Stimulated activated CD4-positive, alpha-beta T cell treated with anti-CD3 and anti-CD28 coated beads, Interleukin-15, amount 100 ng/mL, for 48 hours (primary cell): ENCODE measurements at regions not wholly inside any gene's neighbourhood (a gene's known extent, or its start where the extent isn't known, plus 50 kb on each side); places are given as distances from the start of the nearest gene placed in this dataset.

Experiments used
- DNase-seq, 2 donors: peaks; one replicate each; pipeline ENCODE4 v3.0.0-alpha.2; 2020; ENCODE audit warnings: low read depth in 2 of 2

- DNase-seq, result no peak
These were observed 136.1 kb downstream of the PAPOLA start for GRCh38 chr14:96638041-96638855.

- DNase-seq, result no peak
These were observed 137.4 kb downstream of the PAPOLA start for GRCh38 chr14:96639550-96639949.

GRCh38 chr14:96648506-96649326, 146.5 kb downstream of the PAPOLA start:
- DNase-seq, result no peak

- DNase-seq, result no peak
These were observed 147.1 kb downstream of the PAPOLA start for GRCh38 chr14:96649327-96649601.

- DNase-seq, result no peak
These were observed 143.6 kb upstream of the VRK1 start for GRCh38 chr14:96653597-96653996.

GRCh38 chr14:96658611-96659010, 138.6 kb upstream of the VRK1 start:
- DNase-seq, result no peak

- no peak for DNase-seq
These were observed 137.1 kb upstream of the VRK1 start for GRCh38 chr14:96660123-96660522.

- no peak for DNase-seq
These were observed 136.5 kb upstream of the VRK1 start for GRCh38 chr14:96660667-96661066.

GRCh38 chr14:96661244-96661969, 135.8 kb upstream of the VRK1 start:
- no peak for DNase-seq

GRCh38 chr14:96662116-96662970, 134.8 kb upstream of the VRK1 start:
- DNase-seq, result no peak

- no peak for DNase-seq
These were observed 134.1 kb upstream of the VRK1 start for GRCh38 chr14:96663076-96663475.

- no peak for DNase-seq
These were observed 133.6 kb upstream of the VRK1 start for GRCh38 chr14:96663491-96664067.

GRCh38 chr14:96666088-96666487, 131.1 kb upstream of the VRK1 start:
- no peak for DNase-seq

- DNase-seq, result no peak
These were observed 126.8 kb upstream of the VRK1 start for GRCh38 chr14:96670391-96670790.

- no peak for DNase-seq
These were observed 126.0 kb upstream of the VRK1 start for GRCh38 chr14:96671218-96671617.

GRCh38 chr14:96673706-96674105, 123.5 kb upstream of the VRK1 start:
- no peak for DNase-seq

GRCh38 chr14:96674121-96674520, 123.1 kb upstream of the VRK1 start:
- DNase-seq, result no peak

GRCh38 chr14:96676166-96676565, 121.0 kb upstream of the VRK1 start:
- DNase-seq, result no peak

GRCh38 chr14:96681829-96682228, 115.4 kb upstream of the VRK1 start:
- no peak for DNase-seq

- DNase-seq, result no peak
These were observed 114.8 kb upstream of the VRK1 start for GRCh38 chr14:96682401-96682800.

- DNase-seq, result no peak
These were observed 113.5 kb upstream of the VRK1 start for GRCh38 chr14:96683562-96684289.
